Endothelial cell of umbilical vein (primary cell): ENCODE measurements at regions not wholly inside any gene's neighbourhood (a gene's known extent, or its start where the extent isn't known, plus 50 kb on each side); places are given as distances from the start of the nearest gene placed in this dataset.

Experiments
- BruUV-seq: library from RNA; stranded (reverse); fragments of 400-500 nt; replicated peaks from 2 replicates; lab custom pipeline; 2021; lab: Mats Ljungman, UMichigan
- CTCF ChIA-PET: fragments of 300-600, 350-600 bp; sonication (Branson Sonifier 250); formaldehyde crosslinking; loops from one replicate; lab custom pipeline; 2021; ENCODE audit warnings: antibody characterized with exemption, inconsistent platforms; lab: Charles Lee
- POLR2A ChIA-PET: fragments of 300-600, 350-600 bp; sonication (Branson Sonifier 250); formaldehyde crosslinking; loops from one replicate; lab custom pipeline; 2021; ENCODE audit warnings: antibody characterized with exemption, inconsistent platforms; lab: Charles Lee
- DNase-seq: peaks from one replicate; pipeline ENCODE4 v3.0.0-alpha.2; 2011; ENCODE audit warnings: low read depth, low spot score
- FAIRE-seq: peaks from 2 replicates; lab custom pipeline; 2011; peaks lifted over from hg19 to GRCh38; lab: Jason Lieb, UNC
- H2AFZ ChIP-seq: 2 replicates; pipeline ENCODE4 v1.6.0; 2012; ENCODE audit warnings: low read depth, low read length, control low read depth, inconsistent platforms
- H3K27ac ChIP-seq: 2 replicates; pipeline ENCODE4 v1.5.1; 2011; ENCODE audit warnings: low read depth, mild to moderate bottlenecking, control low read depth, low read length, moderate library complexity; ENCODE audit not compliant: insufficient read depth
- H3K27me3 ChIP-seq, 2 experiments: 2 replicates each; pipeline versions ENCODE4 v1.6.0 to v1.6.1; 2011; ENCODE audit warnings: low read length in 2 of 2, mixed read lengths in 1 of 2; ENCODE audit not compliant: control insufficient read depth in 2 of 2, insufficient read depth in 2 of 2
- H3K36me3 ChIP-seq, 2 experiments: 2 replicates in 1 of 2; 3 replicates in 1 of 2; pipeline ENCODE4 v1.5.1; 2011; ENCODE audit warnings: low read length in 2 of 2, mild to moderate bottlenecking in 1 of 2, moderate library complexity in 1 of 2; ENCODE audit not compliant: control insufficient read depth in 2 of 2, insufficient read depth in 2 of 2; ENCODE audit errors: extremely low read depth in 1 of 2
- H3K4me1 ChIP-seq: 3 replicates; pipeline ENCODE4 v1.5.1; 2011; ENCODE audit warnings: mild to moderate bottlenecking, low read length; ENCODE audit not compliant: control insufficient read depth, insufficient read depth; ENCODE audit errors: extremely low read depth
- H3K4me2 ChIP-seq: 2 replicates; pipeline ENCODE4 v1.6.1; 2011; ENCODE audit warnings: low read length, control low read depth, mixed read lengths; ENCODE audit not compliant: insufficient read depth
- H3K4me3 ChIP-seq, 3 experiments: fragments of 200-600 bp in 1 of 3; sonication (generic), shearing (Covaris generic) in 1 of 3; replicated peaks in 1 of 3; 2 replicates each; pipeline ENCODE4 v1.5.1; 2011 to 2016; ENCODE audit warnings: control low read depth in 3 of 3, low read length in 3 of 3, mild to moderate bottlenecking in 2 of 3, inconsistent platforms in 1 of 3, low read depth in 1 of 3, moderate library complexity in 1 of 3; ENCODE audit not compliant: insufficient read depth in 1 of 3
- H3K79me2 ChIP-seq: 2 replicates; pipeline ENCODE4 v1.6.0; 2012; ENCODE audit warnings: low read length, inconsistent platforms; ENCODE audit not compliant: control insufficient read depth, insufficient read depth
- H3K9ac ChIP-seq: replicated peaks from 2 replicates; pipeline ENCODE3; 2011; ENCODE audit warnings: low read length, control low read depth; ENCODE audit not compliant: insufficient read depth; ENCODE audit errors: extremely low read depth
- H3K9me1 ChIP-seq: replicated peaks from 3 replicates; pipeline ENCODE4 v1.6.0; 2011; ENCODE audit warnings: mild to moderate bottlenecking, low read length; ENCODE audit not compliant: control insufficient read depth, insufficient read depth; ENCODE audit errors: extremely low read depth
- H3K9me3 ChIP-seq: replicated peaks from 2 replicates; pipeline ENCODE4 v1.5.1; 2012; ENCODE audit warnings: low read length, inconsistent platforms; ENCODE audit not compliant: control insufficient read depth, insufficient read depth
- H4K20me1 ChIP-seq: replicated peaks from 2 replicates; pipeline ENCODE3; 2011; ENCODE audit warnings: mild to moderate bottlenecking, low read length; ENCODE audit not compliant: control insufficient read depth, insufficient read depth; ENCODE audit errors: extremely low read depth
- CTCF ChIP-seq, 2 donors: IDR thresholded peaks; 1 replicate in 1 of 2; 2 replicates in 1 of 2; pipeline ENCODE4 v1.5.1; 2011; ENCODE audit warnings: low read length in 2 of 2, mild to moderate bottlenecking in 2 of 2, moderate library complexity in 2 of 2, control low read depth in 1 of 2, inconsistent platforms in 1 of 2, low read depth in 1 of 2; ENCODE audit not compliant: insufficient read depth in 1 of 2; ENCODE audit errors: extremely low read depth in 1 of 2
- EZH2 ChIP-seq: IDR thresholded peaks from 2 replicates; pipeline ENCODE4 v1.6.1; 2012; ENCODE audit warnings: borderline replicate concordance, low read depth, mild to moderate bottlenecking, moderate library complexity, low read length, inconsistent platforms; ENCODE audit not compliant: severe bottlenecking
- FOS ChIP-seq: IDR thresholded peaks from 2 replicates; pipeline ENCODE4 v1.6.1; 2011; ENCODE audit warnings: mild to moderate bottlenecking, low read length, moderate library complexity, borderline replicate concordance; ENCODE audit not compliant: insufficient read depth
- GATA2 ChIP-seq: IDR thresholded peaks from 2 replicates; pipeline ENCODE4 v1.7.0; 2011; ENCODE audit warnings: low read depth, mild to moderate bottlenecking, moderate library complexity, mixed read lengths, low read length; ENCODE audit not compliant: insufficient read length, insufficient read depth
- JUN ChIP-seq: IDR thresholded peaks from 2 replicates; pipeline ENCODE4 v1.6.1; 2011; ENCODE audit warnings: borderline replicate concordance, low read depth; ENCODE audit not compliant: insufficient read length, insufficient read depth
- MAX ChIP-seq: IDR thresholded peaks from 2 replicates; pipeline ENCODE4 v1.6.1; 2011; ENCODE audit not compliant: insufficient read depth, insufficient read length
- MYC ChIP-seq: IDR thresholded peaks from one replicate; pipeline ENCODE4 v1.6.1; 2011; ENCODE audit warnings: mild to moderate bottlenecking, low read depth, low read length
- POLR2A ChIP-seq: IDR thresholded peaks from 2 replicates; pipeline ENCODE4 v1.6.1; 2012; ENCODE audit warnings: low read depth, mild to moderate bottlenecking, control low read depth, low read length
- POLR2AphosphoS5 ChIP-seq: IDR thresholded peaks from 2 replicates; pipeline ENCODE4 v1.6.1; 2012; ENCODE audit warnings: low read depth, mild to moderate bottlenecking, control low read depth, low read length, moderate library complexity; ENCODE audit not compliant: insufficient read depth
- dilution Hi-C: fragments of 300-500 bp; cut with MboI; formaldehyde crosslinking; loops from one replicate; pipeline ENCODE4 v1.15.0; 2019; ENCODE audit warnings: low sequenced_read_pairs; ENCODE audit not compliant: extremely low pct_ligation_motif_present
- intact Hi-C: fragments of 100-400 bp; cut with micrococcal nuclease; formaldehyde crosslinking; loops from one replicate; pipeline ENCODE4 v1.10.0; 2022

GRCh38 chr10:109126016-109126415 lies 797.3 kb downstream of the XPNPEP1 start:
- CTCF ChIA-PET, result no interaction called here

More at GRCh38 chr10:109126016-109126415, 797.3 kb downstream of the XPNPEP1 start:
- POLR2A ChIA-PET, result no interaction called here
- Histone ChIP-seq H3K36me3 (no peaks in the 10 kb centered on the region), H3K4me2 (no peak overlapping the region), H3K27me3 (no peaks in the 10 kb centered on the region), H3K79me2 (no peaks in the 10 kb centered on the region), H3K4me1 (no peaks in the 10 kb centered on the region), H4K20me1 (no peaks in the 10 kb centered on the region), H3K4me3 (no peak overlapping the region), H2AFZ (no peak overlapping the region), H3K9me1 (no peaks in the 10 kb centered on the region), H3K9me3 (peaks cover 6% of the 10 kb centered on the region), H3K27ac (no peak overlapping the region), H3K9ac (no peak overlapping the region)
- BruUV-seq, result no TSS peak
- TF ChIP-seq GATA2 (no peak), JUN (no peak), FOS (no peak), POLR2AphosphoS5 (no peak), MYC (no peak), CTCF (IDR thresholded peaks at IDR 0.05; ENCODE audit: extremely low read depth in 1 of 2, insufficient read depth in 1 of 2, low read depth in 1 of 2, low read length in 2 of 2) (no peak), EZH2 (no peak), POLR2A (no peak), MAX (no peak)
- FAIRE-seq (no peak), DNase-seq (no peak)
- intact Hi-C loops, result no loop called here
- dilution Hi-C loops, result no loop called here
